SU-DHL-6 (cell line): ENCODE measurements at regions not wholly inside any gene's neighbourhood (a gene's known extent, or its start where the extent isn't known, plus 50 kb on each side); places are given as distances from the start of the nearest gene placed in this dataset.

Experiments used
- EZH2phosphoT487 ChIP-seq: fragments of 200-600 bp; sonication (generic), shearing (Covaris generic); conservative IDR thresholded peaks from 2 replicates; pipeline ENCODE4 v1.6.1; 2018; ENCODE audit warnings: mild to moderate bottlenecking, antibody characterized with exemption, low read length, moderate library complexity, mixed read lengths
- TF ChIP-seq, protein P1 (sequence below): fragments of 200-600 bp; sonication (generic); IDR thresholded peaks from one replicate; pipeline ENCODE4 v1.5.1; 2017; ENCODE audit warnings: antibody characterized with exemption, mild to moderate bottlenecking, low read length, moderate library complexity; ENCODE audit not compliant: insufficient read depth, poor library complexity, severe bottlenecking

DNA sequence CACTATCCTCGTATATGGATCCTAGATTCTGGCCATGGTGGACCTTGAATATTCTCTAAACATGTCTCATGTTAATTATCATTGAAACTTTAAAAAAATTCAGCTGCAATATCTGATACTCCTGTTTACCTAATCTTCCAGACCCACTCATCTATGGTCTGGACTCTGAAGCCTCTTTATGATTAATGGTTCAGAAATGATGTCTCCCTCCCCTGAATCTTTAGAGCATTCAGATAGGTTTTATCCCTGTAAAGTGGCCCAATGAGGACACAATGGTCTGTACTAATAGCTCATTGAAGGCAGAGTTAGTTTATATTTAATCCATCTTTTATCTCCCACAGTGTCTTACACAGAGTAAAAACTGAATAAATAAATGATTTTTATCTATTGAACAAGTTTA, 53.0 kb upstream of the DUSP10 start:
- TF ChIP-seq, protein P1, sequence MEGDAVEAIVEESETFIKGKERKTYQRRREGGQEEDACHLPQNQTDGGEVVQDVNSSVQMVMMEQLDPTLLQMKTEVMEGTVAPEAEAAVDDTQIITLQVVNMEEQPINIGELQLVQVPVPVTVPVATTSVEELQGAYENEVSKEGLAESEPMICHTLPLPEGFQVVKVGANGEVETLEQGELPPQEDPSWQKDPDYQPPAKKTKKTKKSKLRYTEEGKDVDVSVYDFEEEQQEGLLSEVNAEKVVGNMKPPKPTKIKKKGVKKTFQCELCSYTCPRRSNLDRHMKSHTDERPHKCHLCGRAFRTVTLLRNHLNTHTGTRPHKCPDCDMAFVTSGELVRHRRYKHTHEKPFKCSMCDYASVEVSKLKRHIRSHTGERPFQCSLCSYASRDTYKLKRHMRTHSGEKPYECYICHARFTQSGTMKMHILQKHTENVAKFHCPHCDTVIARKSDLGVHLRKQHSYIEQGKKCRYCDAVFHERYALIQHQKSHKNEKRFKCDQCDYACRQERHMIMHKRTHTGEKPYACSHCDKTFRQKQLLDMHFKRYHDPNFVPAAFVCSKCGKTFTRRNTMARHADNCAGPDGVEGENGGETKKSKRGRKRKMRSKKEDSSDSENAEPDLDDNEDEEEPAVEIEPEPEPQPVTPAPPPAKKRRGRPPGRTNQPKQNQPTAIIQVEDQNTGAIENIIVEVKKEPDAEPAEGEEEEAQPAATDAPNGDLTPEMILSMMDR, result no peak
- no peak for TF ChIP-seq EZH2phosphoT487
